ENCODE measurements at regions not wholly inside any gene's neighbourhood (a gene's known extent, or its start where the extent isn't known, plus 50 kb on each side); places are given as distances from the start of the nearest gene placed in this dataset.

DNA sequence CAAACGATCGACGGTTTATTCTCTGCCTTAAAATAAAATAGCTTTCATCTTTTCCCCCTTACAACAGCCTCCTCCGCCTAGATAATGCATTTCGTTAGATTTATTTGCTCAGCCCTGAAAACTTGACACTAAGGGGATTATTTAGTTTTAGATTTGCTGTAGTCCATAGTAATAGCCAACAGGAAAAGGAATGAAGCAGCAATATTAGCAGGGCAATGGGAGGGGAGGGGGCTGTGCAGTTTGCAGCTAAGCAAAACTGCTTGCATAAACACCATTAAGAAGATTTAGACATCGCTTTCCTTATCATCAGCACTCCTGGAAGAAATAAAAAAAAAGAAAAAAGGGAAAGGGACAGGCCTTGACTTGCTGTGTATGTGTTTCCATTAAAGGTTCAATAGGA lies 286.5 kb upstream of the SOX14 start:
- no peak for TF ChIP-seq POLR2AphosphoS5 (IDR thresholded peaks at IDR 0.05; ENCODE audit: low read depth, low read length)
- TF ChIP-seq SPI1 (IDR thresholded peaks at IDR 0.05; ENCODE audit: low read depth, low read length): no peak
- no peak for TF ChIP-seq TAF1 (IDR thresholded peaks at IDR 0.05; ENCODE audit: low read depth, low read length)
- TF ChIP-seq POLR2A (IDR thresholded peaks at IDR 0.05; ENCODE audit: low read depth, low read length): no peak
- TF ChIP-seq PAX5 (IDR thresholded peaks at IDR 0.05; ENCODE audit: insufficient read depth, low read length, severe bottlenecking): no peak
